Mammary epithelial cell (primary cell): ENCODE measurements at regions not wholly inside any gene's neighbourhood (a gene's known extent, or its start where the extent isn't known, plus 50 kb on each side); places are given as distances from the start of the nearest gene placed in this dataset.

Experiments used
- CTCF ChIP-seq, 2 donors: IDR thresholded peaks in 1 of 2; conservative IDR thresholded peaks in 1 of 2; 2 replicates each; pipeline ENCODE4 v1.5.1; 2011 to 2012; ENCODE audit warnings: inconsistent platforms in 2 of 2, low read length in 2 of 2, mild to moderate bottlenecking in 2 of 2, control low read depth in 1 of 2, low read depth in 1 of 2; ENCODE audit not compliant: insufficient read depth in 1 of 2; ENCODE audit errors: extremely low read depth in 1 of 2
- EZH2 ChIP-seq: IDR thresholded peaks from 2 replicates; pipeline ENCODE4 v1.6.1; 2012; ENCODE audit warnings: low read length, inconsistent platforms, borderline replicate concordance

- no peak for TF ChIP-seq CTCF (conservative IDR thresholded peaks at IDR 0.05 in 1 of 2, IDR thresholded peaks at IDR 0.05 in 1 of 2; ENCODE audit: extremely low read depth in 1 of 2, insufficient read depth in 1 of 2, low read depth in 1 of 2, low read length in 2 of 2)
- TF ChIP-seq EZH2, result no peak
These were observed 262.7 kb upstream of the KLHL1 start for GRCh38 chr13:70370924-70371323.
